T-cell (primary cell): ENCODE measurements at regions not wholly inside any gene's neighbourhood (a gene's known extent, or its start where the extent isn't known, plus 50 kb on each side); places are given as distances from the start of the nearest gene placed in this dataset.

ENCODE experiments used
- ATAC-seq, 4 experiments: fragments of 200-7000 bp in 3 of 4; fragments of 150-1000 bp in 1 of 4; cut with Tn5 transposase; replicated peaks in 1 of 4; 1 replicate in 3 of 4; 2 replicates in 1 of 4; pipeline ENCODE4 v1.10.0; 2021; ENCODE audit warnings: moderate library complexity in 3 of 4, mild to moderate bottlenecking in 2 of 4, moderate number of reproducible peaks in 1 of 4
- CTCF ChIA-PET, 2 donors: fragments of 300-600 bp; sonication (Branson Sonifier 250); formaldehyde crosslinking; loops; one replicate each; lab custom pipeline; 2022; ENCODE audit warnings: antibody characterized with exemption in 2 of 2; lab: Charles Lee
- POLR2A ChIA-PET, 2 donors: fragments of 300-600 bp; sonication (Branson Sonifier 250); formaldehyde crosslinking; loops; one replicate each; lab custom pipeline; 2022; ENCODE audit warnings: antibody characterized with exemption in 2 of 2; lab: Charles Lee
- DNase-seq, 35 experiments: peaks; one replicate each; pipeline versions ENCODE4 v3.0.0 to v3.0.0-alpha.2; 2013 to 2023
- H3K27ac ChIP-seq: one replicate; pipeline ENCODE4 v1.5.1; 2013; ENCODE audit warnings: low read length
- H3K27me3 ChIP-seq, 2 experiments: replicated peaks in 1 of 2; 1 replicate in 1 of 2; 2 replicates in 1 of 2; pipeline versions ENCODE4 v1.6.1 to v1.7.0; 2013; ENCODE audit warnings: low read length in 1 of 2, mixed read lengths in 1 of 2; ENCODE audit not compliant: control insufficient read depth in 2 of 2, insufficient read depth in 2 of 2; ENCODE audit errors: extremely low read depth in 1 of 2
- H3K36me3 ChIP-seq, 2 donors: 1 replicate in 1 of 2; 2 replicates in 1 of 2; pipeline versions ENCODE4 v1.6.1 to v1.7.0; 2013; ENCODE audit warnings: low read length in 1 of 2; ENCODE audit not compliant: control insufficient read depth in 2 of 2, insufficient read depth in 1 of 2; ENCODE audit errors: extremely low read depth in 1 of 2
- H3K4me1 ChIP-seq, 2 experiments: 1 replicate in 1 of 2; 2 replicates in 1 of 2; pipeline versions ENCODE4 v1.6.1 to v1.7.0; 2013; ENCODE audit warnings: low read length in 2 of 2, mixed read lengths in 1 of 2; ENCODE audit not compliant: insufficient read depth in 2 of 2, control insufficient read depth in 1 of 2; ENCODE audit errors: extremely low read depth in 1 of 2
- H3K4me3 ChIP-seq, 2 donors: 1 replicate in 1 of 2; 2 replicates in 1 of 2; pipeline versions ENCODE4 v1.5.1 to v1.7.0; 2013; ENCODE audit warnings: mild to moderate bottlenecking in 2 of 2, low read length in 1 of 2, moderate library complexity in 1 of 2; ENCODE audit not compliant: control insufficient read depth in 1 of 2; ENCODE audit errors: extremely low read depth in 1 of 2
- H3K9me3 ChIP-seq: 2 replicates; pipeline ENCODE4 v1.7.0; 2013
- H3K27ac Mint-ChIP-seq, 2 donors: one replicate each; pipeline ENCODE4 v1.8.0; 2020 to 2021; ENCODE audit warnings: mild to moderate bottlenecking in 2 of 2, mixed read lengths in 2 of 2
- H3K27me3 Mint-ChIP-seq, 2 donors: one replicate each; pipeline ENCODE4 v1.8.0; 2021 to 2022; ENCODE audit warnings: mixed read lengths in 2 of 2
- H3K36me3 Mint-ChIP-seq: one replicate; pipeline ENCODE4 v1.8.0; 2021; ENCODE audit warnings: mixed read lengths
- H3K4me1 Mint-ChIP-seq, 3 donors: one replicate each; pipeline ENCODE4 v1.8.0; 2020 to 2022; ENCODE audit warnings: mixed read lengths in 3 of 3, mild to moderate bottlenecking in 1 of 3
- H3K4me3 Mint-ChIP-seq, 3 donors: one replicate each; pipeline ENCODE4 v1.8.0; 2020 to 2022; ENCODE audit warnings: mild to moderate bottlenecking in 3 of 3, mixed read lengths in 3 of 3, moderate library complexity in 3 of 3
- H3K9me3 Mint-ChIP-seq, 3 donors: one replicate each; pipeline ENCODE4 v1.8.0; 2020 to 2022; ENCODE audit warnings: mixed read lengths in 3 of 3
- WGBS: methylation state at CpG from one replicate; pipeline ENCODE4 v1.1.5; 2013; ENCODE audit warnings: missing lambda C conversion rate; ENCODE audit not compliant: insufficient coverage; 5-methylcytosine and 5-hydroxymethylcytosine counted together

DNA sequence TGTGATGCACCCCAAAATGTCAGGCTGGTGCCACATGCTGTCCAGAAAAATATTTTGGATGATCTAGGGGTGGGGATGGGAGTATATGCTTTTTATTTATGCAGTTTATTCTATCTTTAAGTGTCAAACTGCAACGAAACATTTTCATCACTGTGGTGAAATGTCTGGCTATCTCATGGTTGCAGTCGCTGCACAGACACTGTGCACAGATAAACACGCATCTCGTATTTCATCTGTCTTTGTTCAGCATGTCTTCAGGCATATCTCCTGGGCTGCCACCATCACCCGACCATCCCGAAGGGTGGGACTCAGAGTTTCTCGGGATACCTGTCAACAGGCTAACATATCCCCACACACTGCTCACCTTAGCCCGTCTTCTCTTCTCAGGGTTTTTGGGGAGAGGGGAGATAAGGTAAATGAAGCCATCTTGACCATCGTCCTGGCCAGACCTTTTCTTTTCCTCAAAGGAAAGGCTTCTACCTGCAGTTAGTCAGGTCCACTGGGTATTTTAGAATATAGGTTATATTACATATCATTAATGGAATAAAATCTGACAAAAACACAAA, 80.7 kb upstream of the NABP1 start:
- Mint-ChIP-seq H3K4me3 (no peak overlapping the region), H3K4me1 (no peaks in the 10 kb centered on the region), H3K27me3 (no peaks in the 10 kb centered on the region), H3K27ac (no peak overlapping the region), H3K9me3 (no peaks in the 10 kb centered on the region), H3K36me3 (no peaks in the 10 kb centered on the region)
- Histone ChIP-seq H3K4me1 (no peaks in the 10 kb centered on the region), H3K9me3 (no peaks in the 10 kb centered on the region), H3K27me3 (no peaks in the 10 kb centered on the region), H3K27ac (no peak overlapping the region), H3K36me3 (no peaks in the 10 kb centered on the region), H3K4me3 (no peak overlapping the region)
- DNase-seq (no peak), ATAC-seq (no peak)
- ChIA-PET CTCF (no interaction called here), POLR2A (no interaction called here)
- WGBS: 81% methylated on average over 3 of the region's 9 CpGs

DNA sequence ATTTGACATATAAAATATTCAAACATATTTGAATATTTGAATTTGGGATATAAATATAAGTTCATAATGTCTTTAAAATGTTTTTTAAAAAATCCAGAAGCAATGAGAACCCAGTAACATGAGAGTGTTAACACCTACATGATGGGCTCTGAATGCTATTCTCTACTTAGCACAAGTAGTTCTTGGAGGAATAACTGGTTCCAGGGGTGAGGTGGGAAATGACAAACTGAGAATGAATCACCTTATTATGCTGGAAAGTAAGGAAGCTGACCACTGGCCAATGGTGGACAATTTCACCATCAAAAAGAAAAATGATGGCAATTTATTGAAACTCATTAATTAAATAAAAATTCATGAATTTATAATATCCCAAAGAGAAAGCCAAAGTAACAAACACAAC, 79.6 kb upstream of the NABP1 start:
- Mint-ChIP-seq H3K27ac (no peak overlapping the region), H3K4me1 (no peaks in the 10 kb centered on the region), H3K9me3 (no peaks in the 10 kb centered on the region), H3K4me3 (no peak overlapping the region), H3K27me3 (no peaks in the 10 kb centered on the region), H3K36me3 (no peaks in the 10 kb centered on the region)
- H3K4me1 ChIP-seq: no peaks in the 10 kb centered on the region
- no peak for DNase-seq
- no peaks in the 10 kb centered on the region for H3K36me3 ChIP-seq
- ChIA-PET POLR2A (no interaction called here), CTCF (no interaction called here)
- no peak overlapping the region for H3K4me3 ChIP-seq
- no peaks in the 10 kb centered on the region for H3K9me3 ChIP-seq
- ATAC-seq: no peak
- no peak overlapping the region for H3K27ac ChIP-seq
- H3K27me3 ChIP-seq: no peaks in the 10 kb centered on the region

DNA sequence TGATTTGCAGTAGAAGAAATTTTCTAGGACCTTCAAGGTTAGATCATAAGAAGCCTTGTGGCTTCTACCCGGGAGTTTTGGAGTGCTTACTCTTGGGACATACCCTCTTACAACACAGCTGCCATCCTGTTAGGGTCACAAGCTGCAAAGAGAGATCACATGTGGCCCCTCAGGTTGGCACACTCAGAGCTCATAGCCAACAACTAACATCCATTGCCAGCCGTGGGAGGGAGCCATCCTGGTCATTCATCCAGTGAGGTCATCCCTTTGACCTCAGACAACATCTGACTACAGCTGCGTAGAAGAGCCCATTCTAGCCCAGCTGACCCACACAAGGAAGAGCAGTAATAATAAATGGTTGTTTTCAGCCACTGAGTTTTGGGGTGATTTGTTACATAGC, 76.9 kb upstream of the NABP1 start:
- no peaks in the 10 kb centered on the region for H3K9me3 Mint-ChIP-seq
- no peak for DNase-seq
- H3K27ac Mint-ChIP-seq: no peak overlapping the region
- no peak overlapping the region for H3K27ac ChIP-seq
- no peak overlapping the region for H3K4me3 ChIP-seq
- ChIA-PET POLR2A (interaction anchor here in 1 of 2 donors (1.3 kb wide), 1 partner anchor 76 kb away, joined by 3 read pairs; no protein-coding TSS in a partner anchor), CTCF (interaction anchor here (0.6 to 1.4 kb wide), 4 partner anchors 15 to 207 kb away, joined by 3 to 4 read pairs (median 3); no protein-coding TSS in a partner anchor)
- 100% methylated on average over 1 of the region's 3 CpGs for WGBS
- no peaks in the 10 kb centered on the region for H3K4me1 ChIP-seq
- H3K9me3 ChIP-seq: no peaks in the 10 kb centered on the region
- no peak for ATAC-seq
- H3K27me3 ChIP-seq: no peaks in the 10 kb centered on the region
- H3K36me3 Mint-ChIP-seq: no peaks in the 10 kb centered on the region
- H3K27me3 Mint-ChIP-seq: peaks cover 0 to 2% of the 10 kb centered on the region in 2 donors
- peaks cover 0 to 2% (median 0%) of the 10 kb centered on the region in 3 donors for H3K4me1 Mint-ChIP-seq
- no peak overlapping the region for H3K4me3 Mint-ChIP-seq
- no peaks in the 10 kb centered on the region for H3K36me3 ChIP-seq

DNA sequence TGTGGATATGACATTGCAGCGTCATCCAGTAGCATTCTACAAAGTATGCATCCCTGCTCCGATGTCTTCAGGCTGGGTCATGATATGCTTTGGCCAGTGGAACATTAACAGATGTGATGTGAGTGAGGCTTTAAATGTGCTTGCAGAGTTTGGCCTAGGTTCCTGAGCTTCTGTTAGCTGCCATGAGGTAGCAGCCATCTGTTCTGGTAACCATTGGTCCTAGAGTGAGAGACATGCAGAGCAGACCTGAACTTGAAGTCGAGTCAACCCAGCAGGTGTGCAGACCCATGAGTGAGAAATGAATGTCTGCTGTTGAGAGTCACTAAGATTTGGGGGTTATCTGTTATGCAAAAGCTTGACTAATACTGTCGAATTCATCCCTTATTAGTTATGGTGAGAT, 73.8 kb upstream of the NABP1 start:
- Histone ChIP-seq H3K4me3 (no peak overlapping the region), H3K27me3 (no peaks in the 10 kb centered on the region), H3K4me1 (no peaks in the 10 kb centered on the region), H3K9me3 (no peaks in the 10 kb centered on the region), H3K27ac (no peak overlapping the region), H3K36me3 (no peaks in the 10 kb centered on the region)
- ChIA-PET POLR2A (no interaction called here), CTCF (no interaction called here)
- Mint-ChIP-seq H3K27me3 (peaks cover 0 to 3% of the 10 kb centered on the region in 2 donors), H3K4me1 (peaks cover 0 to 4% (median 0%) of the 10 kb centered on the region in 3 donors), H3K27ac (no peak overlapping the region), H3K4me3 (no peak overlapping the region), H3K36me3 (no peaks in the 10 kb centered on the region), H3K9me3 (no peaks in the 10 kb centered on the region)
- DNase-seq: no peak
- no peak for ATAC-seq
- 100% methylated on average over 1 of the region's 4 CpGs for WGBS

DNA sequence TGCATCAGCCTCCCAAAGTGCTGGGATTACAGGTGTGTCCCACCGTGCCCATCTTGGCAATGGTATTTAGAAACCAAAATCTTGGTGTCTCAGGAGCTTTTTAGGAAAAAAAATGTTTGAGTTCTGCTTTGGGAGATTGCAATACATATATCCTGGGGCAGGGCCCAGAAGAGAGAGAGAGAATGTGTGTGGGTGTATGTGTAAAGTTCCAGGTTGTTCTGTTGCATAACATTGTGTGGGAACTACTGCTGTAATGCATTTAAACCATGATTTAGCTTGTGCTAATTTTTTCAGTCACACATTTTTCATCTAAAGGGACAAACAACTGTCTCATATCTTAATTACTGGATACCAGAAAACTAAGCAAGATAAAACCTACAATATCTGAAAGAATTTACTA, 70.8 kb upstream of the NABP1 start:
- no CpG with 5 or more reads among the region's 1 CpG for WGBS
- H3K36me3 ChIP-seq: no peaks in the 10 kb centered on the region
- no peak overlapping the region for H3K4me3 ChIP-seq
- no peaks in the 10 kb centered on the region for H3K27me3 ChIP-seq
- no peaks in the 10 kb centered on the region for H3K9me3 Mint-ChIP-seq
- POLR2A ChIA-PET: interaction anchor here in 1 of 2 donors (0.6 kb wide), 1 partner anchor 91 kb away, joined by 3 read pairs; no protein-coding TSS in a partner anchor
- no peaks in the 10 kb centered on the region for H3K4me1 ChIP-seq
- ATAC-seq (no peak), DNase-seq (no peak)
- H3K9me3 ChIP-seq: no peaks in the 10 kb centered on the region
- no peak overlapping the region for H3K27ac Mint-ChIP-seq
- no peaks in the 10 kb centered on the region for H3K36me3 Mint-ChIP-seq
- H3K4me3 Mint-ChIP-seq: no peak overlapping the region
- peaks cover 0 to 3% of the 10 kb centered on the region in 2 donors for H3K27me3 Mint-ChIP-seq
- no peak overlapping the region for H3K27ac ChIP-seq
- peaks cover 0 to 4% (median 0%) of the 10 kb centered on the region in 3 donors for H3K4me1 Mint-ChIP-seq
- CTCF ChIA-PET: no interaction called here

DNA sequence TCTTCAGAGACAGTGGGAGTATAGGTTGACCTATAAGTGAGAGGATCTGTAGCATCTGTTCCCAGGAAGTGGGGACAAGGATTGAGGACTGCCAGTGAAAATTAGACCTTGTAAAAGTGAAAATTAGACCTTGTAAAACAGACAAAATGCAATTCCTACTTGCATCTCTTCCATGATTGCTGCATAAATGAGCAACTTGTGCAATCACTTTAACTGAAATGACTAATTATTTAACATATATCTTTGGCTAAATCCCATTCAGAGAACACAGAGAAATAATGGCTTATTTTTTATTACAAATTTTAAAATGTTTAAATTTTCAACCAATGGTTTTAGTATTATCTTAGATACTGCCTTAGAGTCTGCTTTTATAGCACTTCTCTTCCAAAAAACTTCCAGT, 67.2 kb upstream of the NABP1 start:
- ChIA-PET CTCF (interaction anchor here in 1 of 2 donors (0.5 to 0.6 kb wide), 2 partner anchors 19 to 1023 kb away, joined by 3 read pairs; no protein-coding TSS in a partner anchor), POLR2A (no interaction called here)
- Histone ChIP-seq H3K36me3 (no peaks in the 10 kb centered on the region), H3K4me1 (no peaks in the 10 kb centered on the region), H3K27me3 (no peaks in the 10 kb centered on the region), H3K4me3 (no peak overlapping the region), H3K9me3 (no peaks in the 10 kb centered on the region), H3K27ac (no peak overlapping the region)
- H3K27me3 Mint-ChIP-seq: peaks cover 0 to 3% of the 10 kb centered on the region in 2 donors
- DNase-seq (no peak), ATAC-seq (no peak)
- H3K36me3 Mint-ChIP-seq: no peaks in the 10 kb centered on the region
- no peak overlapping the region for H3K27ac Mint-ChIP-seq
- H3K9me3 Mint-ChIP-seq: no peaks in the 10 kb centered on the region
- H3K4me3 Mint-ChIP-seq: no peak overlapping the region
- peaks cover 0 to 5% (median 4%) of the 10 kb centered on the region in 3 donors for H3K4me1 Mint-ChIP-seq
